ENCODE measurements at regions not wholly inside any gene's neighbourhood (a gene's known extent, or its start where the extent isn't known, plus 50 kb on each side); places are given as distances from the start of the nearest gene placed in this dataset.

GRCh38 chr17:63337579-63337978 lies 108.5 kb downstream of the CYB561 start:
- TF ChIP-seq CTCF (IDR thresholded peaks at IDR 0.05; ENCODE audit: poor library complexity, severe bottlenecking) (no peak), EZH2 (IDR thresholded peaks at IDR 0.05; ENCODE audit: borderline replicate concordance, insufficient read depth, low read length, poor library complexity, severe bottlenecking) (no peak), RAD21 (conservative IDR thresholded peaks at IDR 0.05) (no peak)
